ENCODE measurements at regions not wholly inside any gene's neighbourhood (a gene's known extent, or its start where the extent isn't known, plus 50 kb on each side); places are given as distances from the start of the nearest gene placed in this dataset.
A peak's percentile ranks its signal among the peaks of the same experiment; 100 is the strongest.

GRCh38 chr5:33212439-33212838 lies 228.3 kb upstream of the TARS1 start:
- no peak overlapping the region for H3K4me3 ChIP-seq
- H3K9me3 ChIP-seq, result peaks cover 0 to 6% (median 0%) of the 10 kb centered on the region in 11 donors
- H3K4me1 ChIP-seq, result peaks cover 0 to 14% (median 3%) of the 10 kb centered on the region in 9 donors
- TF ChIP-seq CTCF (IDR thresholded peaks at IDR 0.05), result no peak
- H3K36me3 ChIP-seq, result no peaks in the 10 kb centered on the region
- WGBS, 2 donors, result 8% methylated on average over 1 of the region's 1 CpG
- intact Hi-C loops (cut with DNase I), result no loop called here
- ATAC-seq (peak in 1 of 8 donors; percentile 49), DNase-seq (no peak)
- no peak overlapping the region for H3K27ac ChIP-seq
- no peaks in the 10 kb centered on the region for H3K27me3 ChIP-seq

GRCh38 chr5:33212900-33213299 lies 227.9 kb upstream of the TARS1 start:
- TF ChIP-seq CTCF (IDR thresholded peaks at IDR 0.05), result no peak
- DNase-seq (no peak), ATAC-seq (peak in 1 of 8 donors; percentile 14)
- Histone ChIP-seq H3K27me3 (no peaks in the 10 kb centered on the region), H3K9me3 (peaks cover 0 to 3% (median 0%) of the 10 kb centered on the region in 11 donors), H3K36me3 (no peaks in the 10 kb centered on the region), H3K4me1 (peaks cover 0 to 14% (median 3%) of the 10 kb centered on the region in 9 donors), H3K27ac (no peak overlapping the region), H3K4me3 (no peak overlapping the region)
- intact Hi-C loops (cut with DNase I), result no loop called here
- 15 to 19% methylated on average over 2 of the region's 2 CpGs for WGBS, 2 donors

DNA sequence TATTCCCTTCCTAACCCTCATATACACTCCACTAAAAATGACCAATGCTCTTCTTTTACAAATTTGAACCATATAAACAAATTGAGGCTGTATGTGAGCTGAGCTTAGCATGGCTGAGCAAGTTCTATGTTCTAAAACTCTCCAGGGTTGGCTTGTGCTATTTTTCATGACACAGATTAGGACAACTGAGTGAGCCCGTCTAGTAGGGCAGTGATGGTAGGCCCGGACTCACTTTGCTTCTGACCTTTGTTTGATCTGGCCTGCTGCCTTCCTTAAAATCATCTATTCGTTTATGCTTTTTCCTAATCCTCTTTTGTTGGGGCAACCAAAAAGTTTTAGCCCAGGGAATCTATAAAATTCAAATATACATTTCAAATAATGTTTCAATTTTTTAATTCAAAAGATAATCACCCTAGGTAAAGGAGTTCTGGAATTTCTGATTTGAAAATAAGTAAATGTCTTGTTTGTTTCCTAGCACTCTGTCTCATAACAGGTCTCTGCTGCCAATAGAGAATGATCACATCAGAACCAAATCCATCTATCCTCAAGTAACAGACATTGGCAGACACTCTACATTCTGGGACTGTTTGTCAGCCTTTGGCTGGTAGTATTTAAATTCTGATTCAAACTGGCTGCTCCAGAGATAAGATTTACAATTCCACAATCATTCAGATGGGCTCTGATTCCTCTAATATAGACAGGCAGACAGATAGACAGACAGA lies 217.0 kb upstream of the TARS1 start:
- intact Hi-C loops (cut with DNase I), result no loop called here
- WGBS, 2 donors, result 48 to 55% methylated on average over 3 of the region's 3 CpGs
- Histone ChIP-seq H3K4me3 (no peak overlapping the region), H3K4me1 (peaks cover 0 to 22% (median 6%) of the 10 kb centered on the region in 9 donors), H3K36me3 (no peaks in the 10 kb centered on the region), H3K27me3 (no peaks in the 10 kb centered on the region), H3K9me3 (peaks cover 0 to 8% (median 0%) of the 10 kb centered on the region in 11 donors), H3K27ac (no peak overlapping the region)
- ATAC-seq (no peak), DNase-seq (no peak)
- TF ChIP-seq CTCF (IDR thresholded peaks at IDR 0.05), result no peak

DNA sequence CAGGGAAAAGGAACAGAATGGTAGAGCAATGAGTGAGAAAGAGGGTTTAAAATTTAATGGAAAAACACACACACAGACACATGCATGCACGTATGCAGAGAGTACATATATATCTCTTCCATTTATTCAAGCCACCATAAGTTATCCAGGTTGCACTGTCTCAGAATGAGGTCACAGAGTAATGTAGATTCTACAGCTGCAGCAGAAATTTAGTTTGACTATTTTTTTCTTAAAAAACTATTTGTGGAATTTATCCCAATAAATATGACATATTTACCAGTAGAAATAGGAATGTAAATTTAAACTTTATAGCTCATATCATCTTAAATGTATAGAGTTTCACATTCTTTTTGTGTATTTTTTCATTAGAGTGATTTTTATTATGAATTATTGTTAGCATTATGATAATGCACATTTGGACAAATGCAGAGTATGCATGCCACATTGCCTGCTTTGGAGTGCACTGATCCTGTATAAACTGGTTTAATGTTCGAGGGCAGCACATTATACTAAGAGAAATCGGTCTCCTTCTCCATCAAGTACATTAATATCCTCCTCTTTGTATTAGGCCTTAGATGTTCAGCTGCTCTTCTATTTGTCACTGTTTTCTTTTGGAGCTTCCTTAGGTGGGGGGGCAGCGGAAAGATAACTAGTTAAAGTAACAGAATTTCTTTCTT lies 216.3 kb upstream of the TARS1 start:
- H3K9me3 ChIP-seq, result peaks cover 0 to 8% (median 0%) of the 10 kb centered on the region in 11 donors
- intact Hi-C loops (cut with DNase I), result no loop called here

More for the DNA sequence above, 216.3 kb upstream of the TARS1 start:
- Histone ChIP-seq H3K27ac (no peak overlapping the region), H3K4me3 (no peak overlapping the region), H3K4me1 (peaks cover 0 to 28% (median 10%) of the 10 kb centered on the region in 9 donors), H3K36me3 (no peaks in the 10 kb centered on the region), H3K27me3 (no peaks in the 10 kb centered on the region)
- no peak for ATAC-seq
- no peak for DNase-seq
- WGBS, 2 donors, result 92 to 94% methylated on average over 4 of the region's 4 CpGs
- TF ChIP-seq CTCF (IDR thresholded peaks at IDR 0.05), result no peak

Measured in heart right ventricle (tissue), 16 donors.